Activated B cell treated with CpG ODN at 0.5 μM for 24 hours (primary cell): ENCODE measurements at regions not wholly inside any gene's neighbourhood (a gene's known extent, or its start where the extent isn't known, plus 50 kb on each side); places are given as distances from the start of the nearest gene placed in this dataset.
"Not testable (repeated sequence)": the region's sequence is repeated elsewhere in the genome, so short reads cannot be mapped to it uniquely, and the experiment has no call there.

Source experiments
- ATAC-seq: fragments of 200-7000 bp; cut with Tn5 transposase; one replicate; pipeline ENCODE4 v1.10.0; 2021; ENCODE audit warnings: low read depth, mild to moderate bottlenecking, moderate library complexity
- CTCF ChIA-PET: fragments of 350-600 bp; sonication (Branson Sonifier 250); formaldehyde crosslinking; loops from one replicate; lab custom pipeline; 2021; ENCODE audit warnings: antibody characterized with exemption; lab: Charles Lee
- POLR2A ChIA-PET: fragments of 350-600 bp; sonication (Branson Sonifier 250); formaldehyde crosslinking; loops from one replicate; lab custom pipeline; 2021; ENCODE audit warnings: antibody characterized with exemption; lab: Charles Lee
- DNase-seq: peaks from one replicate; pipeline ENCODE4 v3.0.0; 2022
- H3K27ac Mint-ChIP-seq: one replicate; pipeline ENCODE4 v1.8.0; 2020; ENCODE audit warnings: mixed read lengths
- H3K27me3 Mint-ChIP-seq: one replicate; pipeline ENCODE4 v1.8.0; 2021; ENCODE audit warnings: mixed read lengths
- H3K36me3 Mint-ChIP-seq: one replicate; pipeline ENCODE4 v1.8.0; 2021; ENCODE audit warnings: low read depth, mixed read lengths
- H3K4me1 Mint-ChIP-seq: one replicate; pipeline ENCODE4 v1.8.0; 2021; ENCODE audit warnings: mixed read lengths
- H3K4me3 Mint-ChIP-seq: one replicate; pipeline ENCODE4 v1.8.0; 2020; ENCODE audit warnings: mild to moderate bottlenecking, mixed read lengths
- H3K9me3 Mint-ChIP-seq: one replicate; pipeline ENCODE4 v1.8.0; 2020; ENCODE audit warnings: mixed read lengths
- intact Hi-C: fragments of 100-400 bp; cut with micrococcal nuclease; formaldehyde crosslinking; loops from one replicate; pipeline ENCODE4 v1.15.1; 2024
- TF ChIP-seq, protein P1 (sequence below): fragments of 200-600 bp; IDR thresholded peaks from one replicate; pipeline ENCODE4 v1.8.0; 2022; ENCODE audit warnings: antibody characterized with exemption, mild to moderate bottlenecking

DNA sequence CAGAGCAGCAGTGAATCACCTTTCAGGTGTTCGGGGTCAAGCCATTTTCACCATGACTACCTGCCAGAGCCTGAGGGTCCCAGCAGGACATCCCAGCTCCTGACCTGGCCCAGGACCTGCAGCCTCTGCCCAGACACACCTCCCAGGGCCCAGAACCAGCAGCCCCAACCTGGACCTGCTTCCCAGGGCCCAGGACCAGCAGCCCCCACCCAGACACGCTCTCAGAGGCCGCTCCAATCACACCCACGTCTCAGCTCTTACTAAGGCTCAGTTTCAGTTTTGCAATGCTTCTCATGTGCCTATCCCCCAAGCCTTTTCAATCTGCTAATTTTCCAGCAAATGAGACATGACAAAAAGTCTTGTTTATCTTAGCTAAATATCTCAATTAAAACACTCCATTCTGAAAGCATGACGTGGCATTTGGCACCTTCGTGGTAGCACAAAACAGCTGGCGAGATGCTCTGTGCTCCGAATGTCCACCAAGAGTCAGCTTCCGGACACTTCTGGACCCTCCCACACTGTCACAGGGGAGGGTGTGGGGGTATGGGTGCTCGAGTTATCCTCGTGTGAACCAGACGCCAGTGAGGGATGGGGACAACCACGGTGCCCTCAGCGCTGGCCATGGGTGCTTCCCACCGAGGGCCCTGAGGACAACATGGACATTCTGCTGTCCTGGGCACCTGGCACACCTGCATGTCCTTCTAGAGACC, 253.2 kb downstream of the DLL1 start:
- ChIA-PET CTCF (no interaction called here), POLR2A (no interaction called here)
- intact Hi-C loops = no loop called here
- H3K9me3 Mint-ChIP-seq = peaks cover 11% of the 10 kb centered on the region
- H3K36me3 Mint-ChIP-seq = no peaks in the 10 kb centered on the region
- DNase-seq = no peak
- H3K4me3 Mint-ChIP-seq = no peak overlapping the region
- no peak overlapping the region for H3K27ac Mint-ChIP-seq
- TF ChIP-seq, protein P1, sequence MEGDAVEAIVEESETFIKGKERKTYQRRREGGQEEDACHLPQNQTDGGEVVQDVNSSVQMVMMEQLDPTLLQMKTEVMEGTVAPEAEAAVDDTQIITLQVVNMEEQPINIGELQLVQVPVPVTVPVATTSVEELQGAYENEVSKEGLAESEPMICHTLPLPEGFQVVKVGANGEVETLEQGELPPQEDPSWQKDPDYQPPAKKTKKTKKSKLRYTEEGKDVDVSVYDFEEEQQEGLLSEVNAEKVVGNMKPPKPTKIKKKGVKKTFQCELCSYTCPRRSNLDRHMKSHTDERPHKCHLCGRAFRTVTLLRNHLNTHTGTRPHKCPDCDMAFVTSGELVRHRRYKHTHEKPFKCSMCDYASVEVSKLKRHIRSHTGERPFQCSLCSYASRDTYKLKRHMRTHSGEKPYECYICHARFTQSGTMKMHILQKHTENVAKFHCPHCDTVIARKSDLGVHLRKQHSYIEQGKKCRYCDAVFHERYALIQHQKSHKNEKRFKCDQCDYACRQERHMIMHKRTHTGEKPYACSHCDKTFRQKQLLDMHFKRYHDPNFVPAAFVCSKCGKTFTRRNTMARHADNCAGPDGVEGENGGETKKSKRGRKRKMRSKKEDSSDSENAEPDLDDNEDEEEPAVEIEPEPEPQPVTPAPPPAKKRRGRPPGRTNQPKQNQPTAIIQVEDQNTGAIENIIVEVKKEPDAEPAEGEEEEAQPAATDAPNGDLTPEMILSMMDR = no peak
- peaks cover 1% of the 10 kb centered on the region for H3K27me3 Mint-ChIP-seq
- no peak for ATAC-seq
- no peaks in the 10 kb centered on the region for H3K4me1 Mint-ChIP-seq

GRCh38 chr6:170036916-170037315, 254.0 kb downstream of the DLL1 start:
- no peaks in the 10 kb centered on the region for H3K4me1 Mint-ChIP-seq
- no peak for ATAC-seq

DNA sequence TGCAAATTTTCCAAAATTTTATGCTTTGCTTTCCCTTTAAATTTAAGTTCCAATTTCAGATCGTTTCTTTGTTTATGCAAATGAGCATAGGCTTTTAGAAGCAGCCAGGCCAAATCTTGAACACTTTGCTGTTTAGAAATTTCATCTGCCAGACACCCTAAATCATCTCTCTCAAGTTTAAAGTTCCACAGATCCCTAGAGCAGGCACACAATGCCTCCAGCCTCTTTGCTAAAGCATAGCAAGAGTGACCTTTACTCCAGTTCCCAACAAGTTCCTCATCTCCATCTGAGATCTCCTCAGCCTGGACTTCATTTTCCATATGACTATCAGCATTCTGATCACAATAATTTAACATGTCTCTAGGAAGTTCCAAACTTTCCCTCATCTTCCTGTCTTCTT, 254.5 kb downstream of the DLL1 start:
- DNase-seq, POLR2A ChIA-PET, H3K36me3 Mint-ChIP-seq, H3K4me3 Mint-ChIP-seq, CTCF ChIA-PET, H3K4me1 Mint-ChIP-seq, ATAC-seq, H3K27ac Mint-ChIP-seq, H3K27me3 Mint-ChIP-seq, intact Hi-C loops: not testable (repeated sequence)
- peaks cover 11% of the 10 kb centered on the region for H3K9me3 Mint-ChIP-seq

More at GRCh38 chr6:170036916-170037315, 254.0 kb downstream of the DLL1 start:
- H3K9me3 Mint-ChIP-seq = peaks cover 11% of the 10 kb centered on the region
- no peak for DNase-seq
- ChIA-PET CTCF (no interaction called here), POLR2A (no interaction called here)
- TF ChIP-seq, protein P1 = no peak
- H3K4me3 Mint-ChIP-seq = no peak overlapping the region
- H3K27ac Mint-ChIP-seq = no peak overlapping the region
- H3K27me3 Mint-ChIP-seq = peaks cover 1% of the 10 kb centered on the region
- no peaks in the 10 kb centered on the region for H3K36me3 Mint-ChIP-seq
- intact Hi-C loops = no loop called here

GRCh38 chr6:170035901-170036304, 255.0 kb downstream of the DLL1 start:
- TF ChIP-seq, protein P1 = no peak
- Mint-ChIP-seq H3K27ac (no peak overlapping the region), H3K4me3 (no peak overlapping the region), H3K36me3 (no peaks in the 10 kb centered on the region), H3K27me3 (peaks cover 1% of the 10 kb centered on the region), H3K9me3 (peaks cover 11% of the 10 kb centered on the region), H3K4me1 (no peaks in the 10 kb centered on the region)
- POLR2A ChIA-PET = no interaction called here
- CTCF ChIA-PET = no interaction called here
- intact Hi-C loops = no loop called here
- DNase-seq (no peak), ATAC-seq (no peak)

- intact Hi-C loops = no loop called here
- POLR2A ChIA-PET = no interaction called here
- CTCF ChIA-PET = no interaction called here
- Mint-ChIP-seq H3K27me3 (peaks cover 1% of the 10 kb centered on the region), H3K4me3 (no peak overlapping the region), H3K9me3 (peaks cover 11% of the 10 kb centered on the region), H3K27ac (no peak overlapping the region), H3K4me1 (no peaks in the 10 kb centered on the region), H3K36me3 (no peaks in the 10 kb centered on the region)
- ATAC-seq (no peak), DNase-seq (no peak)
- TF ChIP-seq, protein P1 = no peak
Observed at GRCh38 chr6:170035044-170035443, 255.8 kb downstream of the DLL1 start.
